ENCODE measurements at regions not wholly inside any gene's neighbourhood (a gene's known extent, or its start where the extent isn't known, plus 50 kb on each side); places are given as distances from the start of the nearest gene placed in this dataset.

DNA sequence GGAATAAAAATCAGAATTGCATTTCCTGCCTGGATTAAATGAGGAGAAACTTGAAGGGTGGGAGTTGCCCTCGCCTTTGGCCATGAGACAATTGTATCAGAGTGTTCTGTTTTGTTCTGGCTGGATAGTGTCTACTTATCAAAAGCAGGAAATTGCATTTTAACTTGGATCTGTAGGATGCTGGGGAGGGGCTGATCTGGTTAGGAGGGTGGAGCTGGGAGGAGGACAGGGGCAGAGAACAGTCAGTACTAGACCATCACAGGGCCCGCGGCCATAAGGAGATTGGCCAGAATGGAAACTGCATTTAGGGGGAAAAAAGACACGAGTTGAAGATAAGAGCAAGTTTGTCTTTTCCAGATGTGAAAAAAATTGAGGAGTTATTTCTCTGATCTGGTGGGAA lies 199.1 kb upstream of the POU3F3 start:
- TF ChIP-seq GATA2 (IDR thresholded peaks at IDR 0.05; ENCODE audit: low read depth, low read length) = peak; percentile 84
- TF ChIP-seq GATA3 (IDR thresholded peaks at IDR 0.05; ENCODE audit: low read depth, low read length) = no peak
